ENCODE measurements at regions not wholly inside any gene's neighbourhood (a gene's known extent, or its start where the extent isn't known, plus 50 kb on each side); places are given as distances from the start of the nearest gene placed in this dataset.

- Histone ChIP-seq H3K4me1 (ENCODE audit: control insufficient read depth, insufficient read depth, low read length) (no peaks in the 10 kb centered on the region), H2AK5ac (ENCODE audit: low read depth, low read length) (no peak overlapping the region), H3K4me3 (ENCODE audit: insufficient read depth, low read depth, low read length) (no peak overlapping the region), H3K4me2 (ENCODE audit: low read depth, low read length) (no peak overlapping the region), H2AFZ (replicated peaks; ENCODE audit: low read length, poor library complexity) (no peak overlapping the region), H3K27ac (ENCODE audit: insufficient read depth, low read length) (no peak overlapping the region), H2BK5ac (ENCODE audit: low read depth, low read length, poor library complexity, severe bottlenecking) (no peak overlapping the region), H3K79me1 (ENCODE audit: low read depth in 1 of 2, low read length in 2 of 2) (no peaks in the 10 kb centered on the region), H3K9me1 (ENCODE audit: insufficient read depth, low read length) (no peaks in the 10 kb centered on the region), H4K91ac (ENCODE audit: insufficient read depth, low read depth, low read length) (no peak overlapping the region), H2BK20ac (ENCODE audit: low read depth, low read length) (no peak overlapping the region), H3K14ac (replicated peaks; ENCODE audit: low read depth, low read length) (no peak overlapping the region), H3K36me3 (ENCODE audit: control insufficient read depth, insufficient read depth, low read length) (no peaks in the 10 kb centered on the region), H3K9ac (ENCODE audit: low read depth, low read length) (no peak overlapping the region), H4K20me1 (ENCODE audit: insufficient read depth, low read length) (no peaks in the 10 kb centered on the region), H3K4ac (ENCODE audit: low read depth, low read length) (no peak overlapping the region), H2BK15ac (ENCODE audit: low read depth, low read length) (no peak overlapping the region), H2AK9ac (replicated peaks; ENCODE audit: low read depth, low read length, poor library complexity) (no peak overlapping the region), H3K23ac (ENCODE audit: low read depth, low read length) (no peak overlapping the region), H4K5ac (ENCODE audit: low read depth, low read length) (no peak overlapping the region), H4K8ac (ENCODE audit: low read depth in 2 of 2, low read length in 2 of 2) (no peak overlapping the region), H3K9me3 (ENCODE audit: control insufficient read depth, insufficient read depth, low read length) (no peaks in the 10 kb centered on the region), H2BK120ac (ENCODE audit: low read depth, low read length) (no peak overlapping the region), H3K18ac (ENCODE audit: low read depth, low read length) (no peak overlapping the region), H3K27me3 (ENCODE audit: control insufficient read depth, insufficient read depth, low read length) (no peaks in the 10 kb centered on the region), H3K56ac (ENCODE audit: extremely low read depth, insufficient read depth, low read length) (no peak overlapping the region)
- ChIA-PET POLR2A (ENCODE audit: unreplicated experiment) (no interaction called here), CTCF (interaction anchor here (0.9 kb wide), 1 partner anchor 25 kb away, joined by 3 read pairs; no protein-coding TSS in a partner anchor)
- dilution Hi-C loops (cut with HindIII; ENCODE audit: low sequenced_read_pairs, unreplicated experiment) (no loop called here), intact Hi-C loops (cut with micrococcal nuclease) (no loop called here), in situ Hi-C loops (cut with MboI; ENCODE audit: low sequenced_read_pairs) (no loop called here)
- no peak for ATAC-seq (ENCODE audit: low read depth)
- no peak for TF ChIP-seq CEBPB (IDR thresholded peaks at IDR 0.05; ENCODE audit: low read depth, low read length)
- TF ChIP-seq MAFK (IDR thresholded peaks at IDR 0.05; ENCODE audit: low read depth, low read length) = no peak
- TF ChIP-seq ELK1 (IDR thresholded peaks at IDR 0.05; ENCODE audit: borderline replicate concordance, low read depth, low read length) = no peak
- TF ChIP-seq RAD21 (IDR thresholded peaks at IDR 0.05; ENCODE audit: low read length) = no peak
- no peak for TF ChIP-seq SMC3 (IDR thresholded peaks at IDR 0.05; ENCODE audit: low read depth, low read length)
- TF ChIP-seq CTCF (conservative IDR thresholded peaks at IDR 0.05; ENCODE audit: low read depth, low read length) = no peak
- TF ChIP-seq FOS (IDR thresholded peaks at IDR 0.05; ENCODE audit: low read depth, low read length) = no peak
- TF ChIP-seq CHD1 (IDR thresholded peaks at IDR 0.05; ENCODE audit: low read depth, low read length) = no peak
- no peak for TF ChIP-seq USF2 (IDR thresholded peaks at IDR 0.05; ENCODE audit: low read depth, low read length)
- TF ChIP-seq MXI1 (IDR thresholded peaks at IDR 0.05; ENCODE audit: borderline replicate concordance, low read depth, low read length) = no peak
- TF ChIP-seq BHLHE40 (IDR thresholded peaks at IDR 0.05; ENCODE audit: low read depth, low read length) = no peak
- TF ChIP-seq POLR2A (IDR thresholded peaks at IDR 0.05; ENCODE audit: low read depth, low read length) = no peak
- no peak for TF ChIP-seq NFE2L2 (IDR thresholded peaks at IDR 0.05; ENCODE audit: low read depth, low read length)
- no peak for TF ChIP-seq RFX5 (IDR thresholded peaks at IDR 0.05; ENCODE audit: low read depth, low read length)
- no peak for TF ChIP-seq RCOR1 (IDR thresholded peaks at IDR 0.05; ENCODE audit: insufficient replicate concordance, low read length)
- TF ChIP-seq MAZ (IDR thresholded peaks at IDR 0.05; ENCODE audit: borderline replicate concordance, low read depth, low read length) = no peak
- WGBS, 2 experiments (ENCODE audit: extremely low coverage in 2 of 2, insufficient read length in 1 of 2) = no CpG with 5 or more reads among the region's 1 CpG
- no peak for DNase-seq
- no TSS peak for BruUV-seq (replicated peaks)
These were observed 133.2 kb upstream of the ITGB1 start for GRCh38 chr10:33091201-33091600.
